OCI-LY3 (cell line): ENCODE measurements at regions not wholly inside any gene's neighbourhood (a gene's known extent, or its start where the extent isn't known, plus 50 kb on each side); places are given as distances from the start of the nearest gene placed in this dataset.

Experiments
- H2AFZ ChIP-seq: fragments of 200-600, 300-600 bp; shearing (Covaris generic); 2 replicates; pipeline ENCODE4 v1.6.0; 2014; ENCODE audit warnings: antibody characterized with exemption, low read depth, low read length
- H3K27ac ChIP-seq: fragments of 200-600, 300-600 bp; sonication (generic); 2 replicates; pipeline ENCODE4 v1.5.1; 2014; ENCODE audit warnings: mild to moderate bottlenecking, low read length, moderate library complexity, mixed read lengths
- H3K27me3 ChIP-seq: fragments of 200-600, 300-600 bp; sonication (generic); 2 replicates; pipeline ENCODE4 v1.6.1; 2014; ENCODE audit warnings: low read depth, low read length, mixed read lengths
- H3K36me3 ChIP-seq: fragments of 200-600, 300-600 bp; sonication (generic); replicated peaks from 2 replicates; pipeline ENCODE3; 2014; ENCODE audit warnings: low read depth, low read length, mixed read lengths
- H3K4me1 ChIP-seq: fragments of 300-600, 200-600 bp; sonication (generic); 2 replicates; pipeline ENCODE4 v1.6.1; 2014; ENCODE audit warnings: low read length, mixed read lengths
- H3K4me2 ChIP-seq: fragments of 200-600, 300-600 bp; sonication (generic); 2 replicates; pipeline ENCODE4 v1.6.1; 2014; ENCODE audit warnings: low read length, mixed read lengths
- H3K4me3 ChIP-seq: fragments of 300-600, 200-600 bp; sonication (generic); 2 replicates; pipeline ENCODE4 v1.5.1; 2014; ENCODE audit warnings: antibody characterized with exemption, mild to moderate bottlenecking, low read length, moderate library complexity
- H3K79me2 ChIP-seq: fragments of 300-600, 200-600 bp; shearing (Covaris generic); 2 replicates; pipeline ENCODE4 v1.6.1; 2014; ENCODE audit warnings: mild to moderate bottlenecking, low read length, mixed read lengths
- H3K9ac ChIP-seq: fragments of 300-600, 200-600 bp; shearing (Covaris generic); 2 replicates; pipeline ENCODE4 v1.6.0; 2014; ENCODE audit warnings: mild to moderate bottlenecking, low read length, moderate library complexity
- H3K9me3 ChIP-seq: fragments of 200-600, 300-600 bp; shearing (Covaris generic); 2 replicates; pipeline ENCODE4 v1.6.1; 2014; ENCODE audit warnings: low read length, mixed read lengths; ENCODE audit not compliant: insufficient read depth
- H4K20me1 ChIP-seq: fragments of 200-600, 300-600 bp; sonication (generic); 2 replicates; pipeline ENCODE4 v1.6.1; 2016; ENCODE audit warnings: low read length, mixed read lengths; ENCODE audit not compliant: insufficient read depth
- EZH2phosphoT487 ChIP-seq: fragments of 200-600 bp; shearing (Covaris generic); IDR thresholded peaks from 2 replicates; pipeline ENCODE4 v1.6.1; 2018; ENCODE audit warnings: antibody characterized with exemption, mixed run types, low read depth
- TF ChIP-seq, protein P1 (sequence below): fragments of 200-600, 300-600 bp; sonication (generic); IDR thresholded peaks from 2 replicates; pipeline ENCODE4 v1.5.1; 2014; ENCODE audit warnings: antibody characterized with exemption, low read length, low read depth

DNA sequence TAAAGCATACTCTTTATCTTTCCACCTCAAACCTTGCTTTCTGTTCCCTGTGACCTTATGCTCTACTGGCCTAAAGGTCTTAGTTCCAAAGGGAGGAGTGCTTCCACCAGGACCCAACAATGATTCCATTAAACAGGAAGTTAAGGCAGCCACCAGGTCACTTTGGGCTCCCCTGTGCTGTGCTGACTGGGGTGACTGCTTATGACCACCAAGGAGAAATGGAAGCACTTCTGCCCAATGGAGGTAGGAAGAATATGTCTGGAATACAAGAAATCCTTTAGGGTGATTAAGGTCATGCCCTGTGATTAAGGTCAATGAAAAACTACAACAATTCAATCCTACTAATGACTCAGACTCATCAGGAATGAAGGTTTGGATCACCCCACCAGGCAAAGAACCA is 233.8 kb upstream of the CDH11 start:
- no peak overlapping the region for H3K4me2 ChIP-seq
- no peaks in the 10 kb centered on the region for H3K9me3 ChIP-seq
- no peaks in the 10 kb centered on the region for H3K79me2 ChIP-seq
- TF ChIP-seq, protein P1, sequence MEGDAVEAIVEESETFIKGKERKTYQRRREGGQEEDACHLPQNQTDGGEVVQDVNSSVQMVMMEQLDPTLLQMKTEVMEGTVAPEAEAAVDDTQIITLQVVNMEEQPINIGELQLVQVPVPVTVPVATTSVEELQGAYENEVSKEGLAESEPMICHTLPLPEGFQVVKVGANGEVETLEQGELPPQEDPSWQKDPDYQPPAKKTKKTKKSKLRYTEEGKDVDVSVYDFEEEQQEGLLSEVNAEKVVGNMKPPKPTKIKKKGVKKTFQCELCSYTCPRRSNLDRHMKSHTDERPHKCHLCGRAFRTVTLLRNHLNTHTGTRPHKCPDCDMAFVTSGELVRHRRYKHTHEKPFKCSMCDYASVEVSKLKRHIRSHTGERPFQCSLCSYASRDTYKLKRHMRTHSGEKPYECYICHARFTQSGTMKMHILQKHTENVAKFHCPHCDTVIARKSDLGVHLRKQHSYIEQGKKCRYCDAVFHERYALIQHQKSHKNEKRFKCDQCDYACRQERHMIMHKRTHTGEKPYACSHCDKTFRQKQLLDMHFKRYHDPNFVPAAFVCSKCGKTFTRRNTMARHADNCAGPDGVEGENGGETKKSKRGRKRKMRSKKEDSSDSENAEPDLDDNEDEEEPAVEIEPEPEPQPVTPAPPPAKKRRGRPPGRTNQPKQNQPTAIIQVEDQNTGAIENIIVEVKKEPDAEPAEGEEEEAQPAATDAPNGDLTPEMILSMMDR, result no peak
- TF ChIP-seq EZH2phosphoT487, result no peak
- no peaks in the 10 kb centered on the region for H3K4me1 ChIP-seq
- H3K36me3 ChIP-seq, result no peaks in the 10 kb centered on the region
- H3K9ac ChIP-seq, result no peak overlapping the region
- no peaks in the 10 kb centered on the region for H4K20me1 ChIP-seq
- H3K27me3 ChIP-seq, result no peaks in the 10 kb centered on the region
- no peak overlapping the region for H3K27ac ChIP-seq
- H2AFZ ChIP-seq, result no peak overlapping the region
- H3K4me3 ChIP-seq, result no peak overlapping the region

DNA sequence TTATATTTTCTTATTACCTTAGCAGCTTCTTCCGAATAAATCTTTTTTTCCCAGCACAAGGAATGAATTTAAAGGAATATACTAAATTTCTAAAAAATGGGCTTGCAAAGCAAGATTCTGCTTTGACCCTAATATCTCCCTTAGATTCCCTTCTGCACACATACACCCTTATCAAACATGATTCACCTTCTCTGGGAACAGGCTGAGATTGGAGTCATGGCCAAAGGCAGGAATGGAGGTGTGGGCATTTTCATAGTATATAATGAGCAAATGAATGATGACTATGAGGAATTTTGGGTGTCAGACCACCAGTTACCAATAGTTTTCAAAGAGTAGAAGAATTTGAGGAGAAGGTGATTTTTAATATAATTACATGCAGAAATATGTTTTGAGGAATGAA is 231.3 kb upstream of the CDH11 start:
- no peak overlapping the region for H3K4me3 ChIP-seq
- H3K4me1 ChIP-seq, result no peaks in the 10 kb centered on the region
- no peaks in the 10 kb centered on the region for H3K9me3 ChIP-seq
- no peaks in the 10 kb centered on the region for H3K36me3 ChIP-seq
- H3K4me2 ChIP-seq, result no peak overlapping the region
- H3K27ac ChIP-seq, result no peak overlapping the region
- H4K20me1 ChIP-seq, result no peaks in the 10 kb centered on the region
- no peaks in the 10 kb centered on the region for H3K27me3 ChIP-seq
- TF ChIP-seq EZH2phosphoT487, result no peak
- TF ChIP-seq, protein P1, result no peak
- H3K79me2 ChIP-seq, result no peaks in the 10 kb centered on the region
- no peak overlapping the region for H3K9ac ChIP-seq
- no peak overlapping the region for H2AFZ ChIP-seq

DNA sequence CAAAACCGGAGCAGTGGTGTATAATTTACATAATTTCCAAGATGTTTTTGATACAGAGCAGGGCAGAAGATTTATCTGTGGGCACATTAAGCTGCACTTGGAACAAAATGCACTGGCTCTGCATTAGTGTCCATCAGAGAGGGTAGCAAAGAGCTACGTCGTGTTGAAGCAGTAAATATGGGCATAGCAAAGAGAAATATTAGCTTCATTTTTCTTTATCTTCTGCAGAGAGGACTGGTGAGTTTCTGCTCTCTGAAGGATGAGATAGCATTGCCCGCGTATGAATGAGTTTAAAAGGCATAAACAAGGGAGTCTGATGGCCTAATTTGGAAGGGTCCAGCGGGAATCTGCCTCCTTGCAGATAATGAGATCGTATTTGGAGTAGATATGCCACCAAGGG is 227.8 kb upstream of the CDH11 start:
- Histone ChIP-seq H3K36me3 (no peaks in the 10 kb centered on the region), H3K79me2 (no peaks in the 10 kb centered on the region), H3K4me1 (no peaks in the 10 kb centered on the region), H2AFZ (no peak overlapping the region), H3K9ac (no peak overlapping the region), H3K27me3 (no peaks in the 10 kb centered on the region), H3K9me3 (no peaks in the 10 kb centered on the region), H3K4me3 (no peak overlapping the region), H4K20me1 (no peaks in the 10 kb centered on the region), H3K4me2 (no peak overlapping the region), H3K27ac (no peak overlapping the region)
- no peak for TF ChIP-seq EZH2phosphoT487
- TF ChIP-seq, protein P1, result no peak

DNA sequence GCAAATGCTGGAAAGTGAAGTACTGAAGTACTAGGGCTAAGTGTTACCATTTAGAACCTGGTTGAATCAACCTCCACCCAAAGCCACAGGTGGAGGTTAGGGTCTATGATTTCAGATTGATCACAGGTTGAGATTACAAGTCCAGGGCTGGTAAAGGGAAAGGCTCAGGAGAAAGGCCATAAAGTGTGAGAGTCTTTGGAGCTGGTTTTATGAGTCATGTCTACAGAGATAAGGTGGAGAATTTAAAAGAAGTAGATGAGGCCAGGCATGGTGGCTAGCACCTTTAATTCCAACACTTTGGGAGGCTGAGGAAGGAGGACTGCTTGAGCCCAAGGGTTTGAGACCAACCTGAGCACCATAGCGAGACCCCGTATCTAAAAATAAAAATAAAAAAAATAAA is 221.7 kb upstream of the CDH11 start:
- TF ChIP-seq EZH2phosphoT487, result no peak
- TF ChIP-seq, protein P1, result no peak
- no peaks in the 10 kb centered on the region for H3K9me3 ChIP-seq
- no peaks in the 10 kb centered on the region for H3K27me3 ChIP-seq
- no peak overlapping the region for H2AFZ ChIP-seq
- H3K27ac ChIP-seq, result no peak overlapping the region
- no peak overlapping the region for H3K4me2 ChIP-seq
- H3K4me3 ChIP-seq, result no peak overlapping the region
- no peak overlapping the region for H3K9ac ChIP-seq
- H3K79me2 ChIP-seq, result no peaks in the 10 kb centered on the region
- H3K4me1 ChIP-seq, result no peaks in the 10 kb centered on the region
- no peaks in the 10 kb centered on the region for H4K20me1 ChIP-seq
- H3K36me3 ChIP-seq, result no peaks in the 10 kb centered on the region
